Raji (cell line): ENCODE measurements at regions not wholly inside any gene's neighbourhood (a gene's known extent, or its start where the extent isn't known, plus 50 kb on each side); places are given as distances from the start of the nearest gene placed in this dataset.

Source experiments
- POLR2A ChIP-seq: IDR thresholded peaks from 2 replicates; pipeline ENCODE4 v1.6.1; 2011; ENCODE audit warnings: low read depth, low read length, control low read depth; ENCODE audit not compliant: insufficient read depth

DNA sequence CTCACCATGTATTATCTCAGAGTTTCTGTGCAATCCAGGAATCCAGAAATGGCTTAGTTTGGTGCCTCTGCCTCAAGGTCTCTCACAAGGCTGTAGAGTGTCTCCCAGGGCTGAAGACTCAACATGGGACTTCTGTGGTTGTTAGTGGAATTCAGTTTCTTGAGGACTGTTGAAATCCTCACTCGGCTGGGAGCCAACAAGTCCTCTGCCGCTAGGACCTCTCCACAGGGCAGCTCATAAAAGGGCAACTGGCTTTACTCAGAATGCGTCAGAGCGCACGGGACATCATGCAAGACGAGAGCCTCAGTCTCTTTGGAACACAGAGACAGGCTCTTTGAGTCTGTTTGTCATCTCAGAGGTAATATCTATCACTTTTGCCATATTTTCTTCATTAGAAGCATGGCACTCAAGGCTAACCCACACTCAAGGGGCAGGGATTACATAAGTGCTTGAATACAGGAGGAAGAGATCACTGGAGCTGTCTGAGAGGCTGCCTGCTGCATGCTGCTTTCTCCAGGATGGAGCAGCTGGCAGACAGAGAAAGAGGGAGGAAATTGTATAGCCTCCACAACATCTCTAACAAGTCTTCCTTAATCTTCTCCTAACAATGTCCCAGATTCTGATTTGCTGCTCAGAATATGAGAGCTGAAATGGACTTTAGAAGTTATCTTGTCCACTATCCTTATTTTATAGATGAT is 97.5 kb upstream of the ASIC2 start:
- no peak for TF ChIP-seq POLR2A

DNA sequence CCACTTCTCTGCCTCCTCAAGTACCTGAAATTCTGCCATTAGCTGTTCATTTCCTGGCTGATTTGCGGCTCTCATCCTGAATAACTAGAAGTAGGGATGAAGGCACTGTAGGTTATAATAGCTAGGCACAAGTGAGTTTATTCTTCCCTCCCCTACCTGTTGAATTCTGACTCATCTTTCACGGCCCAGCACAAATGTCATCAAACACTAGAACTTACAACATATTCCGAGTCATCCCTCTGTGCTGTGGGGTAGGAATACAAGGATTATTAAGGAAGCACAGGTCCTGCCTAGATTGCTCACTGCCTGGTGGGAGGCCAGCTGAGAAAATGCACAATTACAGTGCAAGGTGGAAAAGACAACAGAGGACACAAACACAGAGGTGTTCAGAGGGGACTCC is 103.7 kb upstream of the ASIC2 start:
- TF ChIP-seq POLR2A = no peak

DNA sequence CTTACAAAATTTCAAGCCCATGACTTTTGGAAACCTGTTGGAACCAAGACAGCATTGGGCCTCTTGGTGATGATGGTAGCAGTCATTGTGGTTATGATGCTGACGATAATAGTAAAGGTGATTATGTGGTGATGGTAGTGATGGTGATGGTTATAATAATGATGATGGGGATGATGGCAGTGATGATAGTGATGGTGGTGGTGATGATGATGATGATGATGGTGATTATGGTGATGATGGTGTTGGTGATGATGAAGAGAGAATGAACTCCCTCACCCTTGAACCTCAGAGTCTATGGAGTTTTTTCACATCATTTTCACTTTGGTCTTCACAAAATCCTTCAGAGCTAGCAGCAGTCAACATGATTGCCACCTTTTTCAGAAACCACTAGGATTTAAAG is 105.3 kb upstream of the ASIC2 start:
- no peak for TF ChIP-seq POLR2A

DNA sequence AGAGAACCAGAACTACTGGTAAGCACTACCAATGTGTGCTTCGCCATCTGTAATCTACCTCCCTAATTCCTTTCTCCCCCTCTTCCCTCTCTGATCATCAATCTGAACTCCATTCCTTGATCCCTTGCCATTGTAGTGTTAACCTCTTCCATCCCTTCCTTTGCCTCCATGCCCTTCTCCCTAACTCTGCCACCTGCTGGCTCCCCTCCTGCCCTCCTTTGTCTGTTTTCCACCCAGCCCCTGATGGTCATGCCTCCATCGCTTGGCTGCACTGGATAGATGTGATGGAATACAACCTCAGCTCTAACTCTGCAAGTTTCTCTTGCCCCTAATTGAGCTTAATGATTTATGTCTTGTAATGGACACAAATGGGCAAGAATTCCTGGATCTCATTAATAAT is 108.2 kb upstream of the ASIC2 start:
- TF ChIP-seq POLR2A = no peak

DNA sequence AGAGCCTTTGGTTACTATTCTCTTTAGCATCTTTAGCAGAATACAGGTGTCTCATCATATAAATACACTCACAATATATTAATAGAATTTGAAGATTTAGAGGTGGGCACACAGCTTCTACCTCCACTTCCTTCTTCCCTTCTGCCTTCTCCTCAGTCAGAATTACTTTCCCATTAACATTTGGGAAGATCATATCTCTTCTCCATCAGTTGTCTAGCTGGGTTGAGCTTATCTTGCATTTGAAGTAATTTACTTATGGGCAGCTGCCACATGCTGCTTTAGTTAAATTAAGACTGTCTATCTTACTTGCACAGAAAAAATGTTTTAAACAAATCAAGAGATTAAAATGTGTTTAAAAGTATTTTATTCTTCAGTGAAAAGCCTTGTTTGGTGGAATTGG is 110.1 kb upstream of the ASIC2 start:
- no peak for TF ChIP-seq POLR2A

DNA sequence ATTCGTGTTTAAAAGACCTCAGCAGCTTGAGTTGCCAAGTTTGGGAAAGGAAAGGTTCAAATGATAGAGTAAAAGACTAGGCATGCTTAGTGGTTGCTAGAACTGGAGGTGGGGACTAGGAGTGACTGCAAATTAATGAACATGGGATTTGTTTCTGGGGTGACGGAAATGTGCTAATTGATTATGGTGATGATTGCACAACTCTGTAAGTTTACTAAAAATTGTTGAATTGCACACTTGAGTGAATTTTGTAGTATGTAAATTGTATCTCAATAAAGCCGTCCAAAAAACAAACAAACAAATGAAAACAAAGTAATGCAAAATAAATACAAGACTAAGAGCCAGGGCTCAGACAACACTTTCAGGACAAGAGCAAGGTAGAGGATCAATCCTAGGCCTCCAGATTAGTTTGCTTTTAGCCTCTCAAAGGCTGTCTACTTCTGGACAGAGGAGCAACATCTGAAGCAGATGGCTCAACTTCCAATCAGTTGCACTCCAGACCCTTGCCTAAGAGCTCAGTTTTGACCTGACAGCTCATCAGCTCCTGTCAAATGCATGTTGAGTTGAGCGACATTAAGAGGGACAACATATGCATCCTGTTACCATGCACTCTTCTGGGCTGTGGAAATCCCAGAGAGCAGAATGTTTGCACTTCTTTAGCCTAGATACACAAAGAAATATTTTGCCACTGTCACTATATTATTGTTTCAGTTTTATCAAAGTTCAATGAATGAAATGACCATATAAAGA is 111.2 kb upstream of the ASIC2 start:
- no peak for TF ChIP-seq POLR2A

DNA sequence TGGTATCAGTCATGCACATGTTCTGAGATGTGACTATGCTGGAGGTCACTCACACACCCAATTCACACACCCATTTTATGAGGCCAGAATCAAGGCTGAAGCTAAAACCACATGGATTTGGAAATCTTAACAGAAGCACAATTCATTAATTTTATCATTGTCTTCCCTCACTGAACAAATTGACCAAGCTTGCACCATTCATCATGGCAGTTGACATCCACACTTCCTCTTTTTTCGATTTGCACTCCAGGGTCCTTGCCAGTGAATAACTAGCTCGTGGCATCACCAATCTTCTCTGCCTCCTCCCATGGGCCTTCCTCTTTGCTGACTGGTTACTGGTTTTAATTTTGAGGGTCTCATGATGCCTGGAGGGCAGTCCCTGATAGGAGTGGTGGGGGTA is 123.0 kb upstream of the ASIC2 start:
- TF ChIP-seq POLR2A = no peak

DNA sequence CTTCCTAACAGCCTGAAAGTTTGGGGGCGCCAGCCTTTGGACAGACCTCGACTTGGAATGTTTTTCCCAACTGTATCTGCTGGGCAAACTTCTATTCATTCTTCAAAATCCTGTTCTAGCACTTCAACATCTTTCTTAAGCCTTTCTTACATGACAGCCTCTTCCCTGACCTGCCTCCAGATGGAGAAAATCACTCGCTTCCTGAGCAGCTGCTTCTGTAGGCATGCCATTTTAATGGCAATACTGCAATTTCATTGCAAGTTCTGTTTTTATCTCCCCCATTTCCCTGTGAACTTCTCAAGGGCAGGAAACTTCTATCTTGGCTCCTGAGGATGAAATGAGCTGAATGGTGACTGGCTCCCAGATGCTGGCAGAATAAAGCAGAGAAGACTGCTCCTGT is 128.8 kb upstream of the ASIC2 start:
- no peak for TF ChIP-seq POLR2A

DNA sequence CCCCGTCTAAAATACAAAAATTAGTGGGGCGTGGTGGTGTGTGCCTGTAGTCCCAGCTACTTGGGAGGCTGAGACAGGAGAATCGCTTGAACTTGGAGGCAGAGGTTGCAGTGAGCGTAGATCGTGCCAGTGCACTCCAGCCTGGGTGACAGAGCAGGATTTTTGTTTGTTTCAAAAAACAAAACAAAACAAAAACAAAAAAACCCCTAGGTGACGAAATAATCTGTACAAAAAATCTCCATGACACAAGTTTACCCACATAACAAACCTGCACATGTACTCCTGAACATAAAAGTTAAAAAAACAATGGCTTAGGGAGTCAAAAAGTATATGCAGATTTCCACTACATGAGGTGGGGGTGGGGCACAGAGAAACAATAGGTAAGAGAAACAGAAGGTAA is 140.5 kb upstream of the ASIC2 start:
- TF ChIP-seq POLR2A = no peak

DNA sequence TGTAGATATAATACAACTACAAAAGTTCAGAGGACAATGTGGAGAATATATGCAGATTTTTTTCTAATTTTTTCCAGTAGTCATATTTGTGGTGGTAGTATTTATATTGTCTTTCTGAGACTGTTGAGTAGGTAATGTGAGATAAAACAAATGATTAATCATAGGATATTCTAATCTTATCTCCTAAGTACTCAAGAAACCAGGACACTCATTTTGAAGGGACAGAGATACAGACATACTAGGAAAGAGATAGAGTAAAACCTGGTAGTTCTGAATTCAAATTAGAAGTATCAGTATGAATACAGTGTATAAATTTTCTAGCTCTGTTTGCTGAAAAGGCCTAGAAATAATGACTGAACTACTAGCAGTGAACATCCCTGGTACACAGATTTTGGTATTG is 141.7 kb upstream of the ASIC2 start:
- no peak for TF ChIP-seq POLR2A

DNA sequence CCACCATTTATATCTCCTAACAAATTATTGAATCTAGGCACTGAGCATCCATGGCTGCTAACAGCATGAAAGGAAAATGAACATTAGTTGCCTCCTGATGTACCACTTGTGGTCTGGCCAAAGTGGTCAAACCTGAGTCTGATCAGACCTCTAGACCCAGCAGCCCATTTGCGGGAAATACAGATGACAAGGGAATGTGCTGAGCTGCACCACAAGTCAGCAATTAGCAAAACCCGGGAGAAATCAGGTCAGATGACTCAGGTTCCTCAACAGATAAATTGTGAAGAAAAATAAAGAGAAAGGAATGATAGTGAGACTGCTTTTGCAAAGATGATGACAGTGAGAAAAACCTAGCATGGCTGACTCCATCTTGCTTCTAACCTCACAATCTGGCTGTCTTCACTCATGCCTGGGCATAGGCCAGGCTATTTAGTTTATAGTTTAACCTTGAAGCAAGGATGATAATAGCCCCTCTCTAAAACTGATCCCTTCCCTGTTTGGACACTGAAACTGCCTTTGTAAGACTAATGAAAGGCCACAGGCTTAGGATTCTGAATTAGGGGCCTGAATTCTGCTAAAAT is 142.7 kb upstream of the ASIC2 start:
- TF ChIP-seq POLR2A = no peak

DNA sequence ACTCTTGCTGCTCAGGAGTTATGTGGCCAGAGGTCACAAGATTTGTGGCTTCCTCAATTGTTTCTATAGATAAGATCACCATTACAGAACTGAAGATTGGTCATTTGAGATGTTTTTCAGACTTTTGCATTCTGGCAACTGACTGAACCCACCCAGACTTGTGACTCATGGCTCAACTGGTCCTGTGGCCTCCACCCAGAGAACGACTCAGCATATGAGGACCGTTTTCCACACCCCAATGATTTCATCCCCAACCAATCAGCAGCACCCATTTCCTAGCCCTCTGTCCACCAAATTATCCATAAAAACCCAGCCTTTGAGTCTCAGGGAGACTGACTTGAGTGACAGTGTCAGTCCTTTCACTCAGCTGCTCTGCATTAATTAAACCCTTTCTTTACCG is 143.2 kb upstream of the ASIC2 start:
- TF ChIP-seq POLR2A = no peak

DNA sequence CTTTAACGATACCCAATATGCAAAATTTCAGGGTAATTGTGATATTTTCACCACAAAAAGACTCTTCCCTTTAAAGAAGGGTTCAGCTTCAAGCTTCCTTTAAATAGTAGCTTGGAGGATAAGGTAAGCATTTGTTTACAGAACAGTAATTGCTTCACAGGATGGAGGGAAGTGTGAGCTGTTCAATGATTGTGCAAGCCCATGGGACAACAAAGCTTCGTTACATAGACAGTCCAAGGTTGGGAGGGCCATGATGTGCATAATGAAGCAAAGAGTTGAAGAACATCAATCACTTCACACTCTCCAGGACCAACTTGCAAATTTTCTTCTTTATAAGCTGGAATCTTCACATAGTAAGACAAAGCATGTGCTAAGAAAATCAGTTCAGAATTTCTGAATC is 145.0 kb upstream of the ASIC2 start:
- TF ChIP-seq POLR2A = no peak

DNA sequence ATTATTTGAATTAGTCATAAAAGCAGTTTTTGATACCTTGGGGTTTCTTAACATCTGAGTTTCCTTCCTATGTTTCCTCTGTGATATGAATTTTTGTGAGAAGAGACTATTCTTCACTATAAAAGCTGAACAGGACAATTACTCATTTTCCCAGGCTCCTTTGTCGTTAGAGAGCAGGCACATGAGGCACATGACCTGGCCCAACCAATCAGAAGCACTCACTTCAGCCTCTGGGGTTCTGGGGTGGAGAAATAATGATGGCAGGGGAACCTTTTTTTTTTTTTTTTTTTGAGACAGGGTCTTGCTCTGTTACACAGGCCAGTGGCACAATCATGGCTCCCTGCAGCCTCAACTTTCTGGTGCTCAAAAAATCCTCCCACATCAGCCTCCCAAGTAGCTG is 145.5 kb upstream of the ASIC2 start:
- TF ChIP-seq POLR2A = no peak

DNA sequence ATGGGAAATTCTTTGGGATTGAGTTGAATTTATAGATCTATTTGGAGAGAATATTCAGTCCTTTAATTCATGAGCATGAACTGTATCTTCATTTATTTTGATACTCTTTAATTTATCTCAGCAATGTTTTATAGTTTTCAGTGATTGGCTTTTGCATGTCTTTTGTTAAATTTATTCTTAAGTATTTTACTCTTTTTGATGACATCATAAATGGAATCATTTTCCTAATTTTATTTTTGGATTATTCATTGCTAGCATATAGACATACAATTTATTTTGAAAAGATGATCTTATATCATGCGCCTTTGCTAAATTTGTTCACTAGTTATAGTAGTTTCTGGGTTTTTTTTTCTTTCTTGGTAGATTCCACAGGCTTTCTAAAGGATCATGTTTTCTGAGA is 149.2 kb upstream of the ASIC2 start:
- TF ChIP-seq POLR2A = no peak

DNA sequence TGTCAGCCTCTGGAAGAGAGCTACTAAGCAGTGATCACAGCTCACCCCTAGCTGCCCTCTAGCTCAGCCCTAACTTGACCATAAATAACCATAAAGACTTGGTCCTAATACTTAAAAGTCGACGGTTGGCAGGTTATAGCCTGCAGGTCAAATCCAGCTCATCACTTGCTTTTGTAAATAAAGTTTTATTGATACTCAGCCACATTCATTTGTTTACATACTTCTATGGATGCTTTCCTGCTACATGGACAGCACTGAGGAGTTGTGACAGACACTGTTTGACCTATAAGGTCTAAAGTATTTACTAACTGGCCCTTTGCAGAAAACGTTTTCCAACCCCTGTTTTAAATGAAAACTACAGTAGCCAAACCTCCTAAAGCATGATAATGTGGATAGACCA is 151.6 kb upstream of the ASIC2 start:
- no peak for TF ChIP-seq POLR2A
